NCI-H2081 (cell line): ENCODE measurements at regions not wholly inside any gene's neighbourhood (a gene's known extent, or its start where the extent isn't known, plus 50 kb on each side); places are given as distances from the start of the nearest gene placed in this dataset.
"Not testable (repeated sequence)": the region's sequence is repeated elsewhere in the genome, so short reads cannot be mapped to it uniquely, and the experiment has no call there.

Source experiments
- DNase-seq, 2 experiments: peaks; one replicate each; lab custom pipeline; 2025; lab: John Stamatoyannopoulos, UW

- no peak for DNase-seq
These were observed 161.3 kb upstream of the FAR2 start for GRCh38 chr12:28987538-28988324.

- DNase-seq = no peak
These were observed 160.8 kb upstream of the FAR2 start for GRCh38 chr12:28988325-28988704.

- no peak for DNase-seq
These were observed 157.5 kb upstream of the FAR2 start for GRCh38 chr12:28991626-28992025.

GRCh38 chr12:28993720-28994119 is 155.4 kb upstream of the FAR2 start:
- no peak for DNase-seq

- DNase-seq = no peak
These were observed 154.8 kb upstream of the FAR2 start for GRCh38 chr12:28994179-28994715.

- DNase-seq = no peak
These were observed 152.4 kb upstream of the FAR2 start for GRCh38 chr12:28996688-28997087.

GRCh38 chr12:28998662-28999120 is 150.4 kb upstream of the FAR2 start:
- no peak for DNase-seq

GRCh38 chr12:29004066-29004935 is 144.8 kb upstream of the FAR2 start:
- DNase-seq = no peak

GRCh38 chr12:29004936-29005304 is 144.2 kb upstream of the FAR2 start:
- DNase-seq = no peak

GRCh38 chr12:29008786-29009185 is 140.3 kb upstream of the FAR2 start:
- no peak for DNase-seq

- DNase-seq = no peak
These were observed 136.4 kb upstream of the FAR2 start for GRCh38 chr12:29012673-29013072.

- DNase-seq = not testable (repeated sequence)
These were observed 131.5 kb upstream of the FAR2 start for GRCh38 chr12:29017532-29017931.

- no peak for DNase-seq
These were observed 125.5 kb upstream of the FAR2 start for GRCh38 chr12:29023436-29024076.

- DNase-seq = no peak
These were observed 125.0 kb upstream of the FAR2 start for GRCh38 chr12:29024117-29024516.

- no peak for DNase-seq
These were observed 123.1 kb upstream of the FAR2 start for GRCh38 chr12:29025937-29026336.

- no peak for DNase-seq
These were observed 122.7 kb upstream of the FAR2 start for GRCh38 chr12:29026419-29026818.

- DNase-seq = not testable (repeated sequence)
These were observed 119.6 kb upstream of the FAR2 start for GRCh38 chr12:29029484-29029883.

- no peak for DNase-seq
These were observed 119.1 kb upstream of the FAR2 start for GRCh38 chr12:29030006-29030405.

- DNase-seq = no peak
These were observed 116.6 kb upstream of the FAR2 start for GRCh38 chr12:29032446-29032845.

- DNase-seq = no peak
These were observed 115.6 kb upstream of the FAR2 start for GRCh38 chr12:29033519-29033918.

GRCh38 chr12:29035112-29035511 is 114.0 kb upstream of the FAR2 start:
- no peak for DNase-seq

- DNase-seq = no peak
These were observed 110.1 kb upstream of the FAR2 start for GRCh38 chr12:29039013-29039412.
